PC-3 (cell line): ENCODE measurements at regions not wholly inside any gene's neighbourhood (a gene's known extent, or its start where the extent isn't known, plus 50 kb on each side); places are given as distances from the start of the nearest gene placed in this dataset.

Source experiments
- EZH2 ChIP-seq: fragments of 300-600 bp; sonication (generic); IDR thresholded peaks from one replicate; pipeline ENCODE4 v1.6.1; 2017; ENCODE audit warnings: antibody characterized with exemption, mild to moderate bottlenecking, low read length; ENCODE audit not compliant: unreplicated experiment
- EZH2phosphoT487 ChIP-seq: fragments of 300-600 bp; sonication (generic); IDR thresholded peaks from 2 replicates; pipeline ENCODE4 v1.6.1; 2018; ENCODE audit warnings: mild to moderate bottlenecking, antibody characterized with exemption, low read length, borderline replicate concordance
- TF ChIP-seq, protein P1 (sequence below): fragments of 300-600 bp; sonication (generic); conservative IDR thresholded peaks from 2 replicates; pipeline ENCODE4 v1.5.1; 2017; ENCODE audit warnings: antibody characterized with exemption, low read depth, mild to moderate bottlenecking, low read length

DNA sequence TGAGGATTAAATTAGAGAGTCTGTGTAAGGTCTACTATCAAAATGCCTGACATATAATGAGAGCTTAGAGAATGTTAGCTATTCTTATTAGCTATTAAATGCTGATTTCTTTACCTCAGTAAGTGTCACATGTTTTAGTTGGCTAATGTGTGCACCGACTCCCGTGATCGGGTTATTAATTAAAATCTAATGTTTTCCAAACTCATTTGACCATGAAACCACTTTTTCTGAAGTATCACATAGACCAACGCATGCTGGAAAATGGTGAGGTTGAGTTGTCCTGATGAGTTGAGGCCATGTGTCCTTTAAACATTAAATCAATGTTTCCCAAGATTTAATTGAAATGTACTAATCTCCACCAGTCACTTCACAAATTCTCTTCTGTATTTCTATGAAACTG lies 84.8 kb upstream of the C1QTNF7 start:
- TF ChIP-seq, protein P1, sequence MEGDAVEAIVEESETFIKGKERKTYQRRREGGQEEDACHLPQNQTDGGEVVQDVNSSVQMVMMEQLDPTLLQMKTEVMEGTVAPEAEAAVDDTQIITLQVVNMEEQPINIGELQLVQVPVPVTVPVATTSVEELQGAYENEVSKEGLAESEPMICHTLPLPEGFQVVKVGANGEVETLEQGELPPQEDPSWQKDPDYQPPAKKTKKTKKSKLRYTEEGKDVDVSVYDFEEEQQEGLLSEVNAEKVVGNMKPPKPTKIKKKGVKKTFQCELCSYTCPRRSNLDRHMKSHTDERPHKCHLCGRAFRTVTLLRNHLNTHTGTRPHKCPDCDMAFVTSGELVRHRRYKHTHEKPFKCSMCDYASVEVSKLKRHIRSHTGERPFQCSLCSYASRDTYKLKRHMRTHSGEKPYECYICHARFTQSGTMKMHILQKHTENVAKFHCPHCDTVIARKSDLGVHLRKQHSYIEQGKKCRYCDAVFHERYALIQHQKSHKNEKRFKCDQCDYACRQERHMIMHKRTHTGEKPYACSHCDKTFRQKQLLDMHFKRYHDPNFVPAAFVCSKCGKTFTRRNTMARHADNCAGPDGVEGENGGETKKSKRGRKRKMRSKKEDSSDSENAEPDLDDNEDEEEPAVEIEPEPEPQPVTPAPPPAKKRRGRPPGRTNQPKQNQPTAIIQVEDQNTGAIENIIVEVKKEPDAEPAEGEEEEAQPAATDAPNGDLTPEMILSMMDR = no peak
- TF ChIP-seq EZH2 (no peak), EZH2phosphoT487 (no peak)
